ENCODE measurements at regions not wholly inside any gene's neighbourhood (a gene's known extent, or its start where the extent isn't known, plus 50 kb on each side); places are given as distances from the start of the nearest gene placed in this dataset.

DNA sequence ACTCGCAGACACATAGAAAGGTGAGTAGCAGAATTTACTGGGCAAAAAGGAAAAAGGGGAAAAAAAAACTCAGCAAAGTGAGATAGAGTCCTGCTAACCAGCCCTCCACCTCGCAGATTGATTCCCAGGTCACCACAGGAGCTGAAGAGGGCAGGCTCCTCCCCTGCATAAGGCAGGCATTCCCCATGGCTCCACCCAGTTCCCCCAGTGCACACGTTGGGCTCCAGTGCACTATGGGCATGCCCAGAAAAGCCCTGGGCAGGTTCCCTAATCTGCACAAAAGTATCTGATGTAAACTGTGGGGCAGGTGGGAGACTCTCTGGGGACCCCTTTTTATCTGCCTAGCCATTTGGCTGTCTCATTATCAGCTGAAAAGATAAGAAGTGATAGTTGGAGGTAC, 461.2 kb upstream of the TMEFF2 start:
- no peak for TF ChIP-seq EZH2phosphoT487 (IDR thresholded peaks at IDR 0.05; ENCODE audit: borderline replicate concordance)
- TF ChIP-seq, protein P1, sequence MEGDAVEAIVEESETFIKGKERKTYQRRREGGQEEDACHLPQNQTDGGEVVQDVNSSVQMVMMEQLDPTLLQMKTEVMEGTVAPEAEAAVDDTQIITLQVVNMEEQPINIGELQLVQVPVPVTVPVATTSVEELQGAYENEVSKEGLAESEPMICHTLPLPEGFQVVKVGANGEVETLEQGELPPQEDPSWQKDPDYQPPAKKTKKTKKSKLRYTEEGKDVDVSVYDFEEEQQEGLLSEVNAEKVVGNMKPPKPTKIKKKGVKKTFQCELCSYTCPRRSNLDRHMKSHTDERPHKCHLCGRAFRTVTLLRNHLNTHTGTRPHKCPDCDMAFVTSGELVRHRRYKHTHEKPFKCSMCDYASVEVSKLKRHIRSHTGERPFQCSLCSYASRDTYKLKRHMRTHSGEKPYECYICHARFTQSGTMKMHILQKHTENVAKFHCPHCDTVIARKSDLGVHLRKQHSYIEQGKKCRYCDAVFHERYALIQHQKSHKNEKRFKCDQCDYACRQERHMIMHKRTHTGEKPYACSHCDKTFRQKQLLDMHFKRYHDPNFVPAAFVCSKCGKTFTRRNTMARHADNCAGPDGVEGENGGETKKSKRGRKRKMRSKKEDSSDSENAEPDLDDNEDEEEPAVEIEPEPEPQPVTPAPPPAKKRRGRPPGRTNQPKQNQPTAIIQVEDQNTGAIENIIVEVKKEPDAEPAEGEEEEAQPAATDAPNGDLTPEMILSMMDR (conservative IDR thresholded peaks at IDR 0.05; ENCODE audit: low read length), result no peak
